ENCODE measurements at regions not wholly inside any gene's neighbourhood (a gene's known extent, or its start where the extent isn't known, plus 50 kb on each side); places are given as distances from the start of the nearest gene placed in this dataset.

DNA sequence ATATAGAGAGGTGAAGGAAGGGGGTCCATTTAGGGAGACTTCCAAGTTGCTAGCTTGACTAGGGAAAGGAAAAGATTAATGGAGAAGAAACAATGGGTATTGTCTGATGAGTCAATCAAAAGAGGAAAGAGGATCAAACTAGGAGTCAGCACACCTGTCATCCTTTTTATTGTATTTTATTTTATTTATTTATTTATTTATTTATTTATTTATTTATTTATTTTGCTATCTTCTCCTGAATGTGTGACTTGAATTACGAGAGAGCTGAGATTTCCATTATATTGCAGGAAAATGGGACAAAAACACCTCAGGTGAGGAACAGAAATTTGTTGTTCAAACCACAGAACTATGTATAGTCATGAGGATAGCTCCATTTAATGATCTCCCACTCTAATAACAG is 58.9 kb downstream of the NUDT11 start:
- intact Hi-C loops (cut with micrococcal nuclease; ENCODE audit: unreplicated experiment), result no loop called here
- Histone ChIP-seq H4K20me1 (ENCODE audit: insufficient read depth, low read length) (no peaks in the 10 kb centered on the region), H3K27ac (ENCODE audit: extremely low read length, insufficient read depth, low read length) (no peak overlapping the region), H3K4me3 (replicated peaks in 1 of 3; ENCODE audit: insufficient read depth in 1 of 3, low read depth in 2 of 3, low read length in 3 of 3) (no peak overlapping the region), H3K36me3 (replicated peaks in 1 of 2; ENCODE audit: control insufficient read depth in 1 of 2, insufficient read depth in 2 of 2, low read length in 2 of 2) (no peaks in the 10 kb centered on the region), H3K4me2 (ENCODE audit: low read depth, low read length) (no peak overlapping the region), H3K9ac (ENCODE audit: insufficient read depth, low read depth, low read length) (no peak overlapping the region), H3K4me1 (ENCODE audit: insufficient read depth, low read length) (no peaks in the 10 kb centered on the region), H3K27me3 (ENCODE audit: control insufficient read depth in 1 of 2, insufficient read depth in 2 of 2, low read length in 2 of 2) (no peaks in the 10 kb centered on the region), H3K9me3 (ENCODE audit: low read length) (no peaks in the 10 kb centered on the region), H3K79me2 (ENCODE audit: insufficient read depth, low read length) (no peaks in the 10 kb centered on the region), H2AFZ (ENCODE audit: low read length) (no peak overlapping the region)
- ChIA-PET CTCF (ENCODE audit: low intra/inter-chr PET ratio, low total read pairs) (no interaction called here), POLR2A (no interaction called here)
- DNase-seq (ENCODE audit: low spot score) (no peak), FAIRE-seq (no peak), ATAC-seq (no peak)
- WGBS (ENCODE audit: low lambda C conversion rate), result 6% methylated on average over 1 of the region's 1 CpG
- no TSS peak for BruUV-seq (replicated peaks)
- TF ChIP-seq, protein P1, sequence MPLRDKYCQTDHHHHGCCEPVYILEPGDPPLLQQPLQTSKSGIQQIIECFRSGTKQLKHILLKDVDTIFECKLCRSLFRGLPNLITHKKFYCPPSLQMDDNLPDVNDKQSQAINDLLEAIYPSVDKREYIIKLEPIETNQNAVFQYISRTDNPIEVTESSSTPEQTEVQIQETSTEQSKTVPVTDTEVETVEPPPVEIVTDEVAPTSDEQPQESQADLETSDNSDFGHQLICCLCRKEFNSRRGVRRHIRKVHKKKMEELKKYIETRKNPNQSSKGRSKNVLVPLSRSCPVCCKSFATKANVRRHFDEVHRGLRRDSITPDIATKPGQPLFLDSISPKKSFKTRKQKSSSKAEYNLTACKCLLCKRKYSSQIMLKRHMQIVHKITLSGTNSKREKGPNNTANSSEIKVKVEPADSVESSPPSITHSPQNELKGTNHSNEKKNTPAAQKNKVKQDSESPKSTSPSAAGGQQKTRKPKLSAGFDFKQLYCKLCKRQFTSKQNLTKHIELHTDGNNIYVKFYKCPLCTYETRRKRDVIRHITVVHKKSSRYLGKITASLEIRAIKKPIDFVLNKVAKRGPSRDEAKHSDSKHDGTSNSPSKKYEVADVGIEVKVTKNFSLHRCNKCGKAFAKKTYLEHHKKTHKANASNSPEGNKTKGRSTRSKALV (CRISPR knock-in tag; IDR thresholded peaks at IDR 0.05), result no peak
- TF ChIP-seq MTERF4 (CRISPR knock-in tag; IDR thresholded peaks at IDR 0.05), result no peak
- TF ChIP-seq ZNF788 (CRISPR knock-in tag; IDR thresholded peaks at IDR 0.05; ENCODE audit: borderline replicate concordance), result no peak
- TF ChIP-seq HNRNPK (IDR thresholded peaks at IDR 0.05; ENCODE audit: low read depth, low read length, poor library complexity, severe bottlenecking), result no peak
- TF ChIP-seq ZNF460 (CRISPR knock-in tag; IDR thresholded peaks at IDR 0.05; ENCODE audit: borderline replicate concordance), result no peak
- in situ Hi-C loops (cut with HindIII; ENCODE audit: extremely low pct_ligation_motif_present, low pct_unique_long_range_greater_than_20kb), result no loop called here

DNA sequence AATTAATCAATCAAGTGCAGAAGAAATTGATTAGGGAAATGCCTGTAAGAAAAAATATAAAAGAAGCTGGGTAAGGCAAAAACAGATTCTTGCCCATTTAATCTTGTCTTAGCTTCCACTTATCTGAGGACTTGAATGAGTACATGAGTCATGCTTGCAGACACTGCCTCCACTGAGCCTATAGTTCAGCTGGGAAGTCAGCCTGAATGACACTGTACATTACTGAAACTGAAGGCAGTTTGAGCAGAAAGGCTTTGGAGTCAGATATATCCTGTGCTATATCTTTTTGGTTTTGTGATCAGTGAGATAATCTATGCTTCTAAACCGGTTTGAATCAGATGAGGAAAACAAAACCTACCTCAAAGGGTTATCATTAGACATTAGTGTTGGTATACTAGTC is 61.3 kb downstream of the NUDT11 start:
- WGBS (ENCODE audit: low lambda C conversion rate), result 0% methylated on average over 1 of the region's 1 CpG
- H3K27me3 ChIP-seq (ENCODE audit: control insufficient read depth in 1 of 2, insufficient read depth in 2 of 2, low read length in 2 of 2), result no peaks in the 10 kb centered on the region
- H3K4me1 ChIP-seq (ENCODE audit: insufficient read depth, low read length), result no peaks in the 10 kb centered on the region
- H3K4me2 ChIP-seq (ENCODE audit: low read depth, low read length), result no peak overlapping the region
- H4K20me1 ChIP-seq (ENCODE audit: insufficient read depth, low read length), result no peaks in the 10 kb centered on the region
- FAIRE-seq, result no peak
- CTCF ChIA-PET (ENCODE audit: low intra/inter-chr PET ratio, low total read pairs), result no interaction called here
- H3K4me3 ChIP-seq (replicated peaks in 1 of 3; ENCODE audit: insufficient read depth in 1 of 3, low read depth in 2 of 3, low read length in 3 of 3), result no peak overlapping the region
- POLR2A ChIA-PET, result no interaction called here
- no peaks in the 10 kb centered on the region for H3K9me3 ChIP-seq (ENCODE audit: low read length)
- H3K9ac ChIP-seq (ENCODE audit: insufficient read depth, low read depth, low read length), result no peak overlapping the region
- H3K27ac ChIP-seq (ENCODE audit: extremely low read length, insufficient read depth, low read length), result no peak overlapping the region
- ATAC-seq, result no peak
- DNase-seq (ENCODE audit: low spot score), result no peak
- intact Hi-C loops (cut with micrococcal nuclease; ENCODE audit: unreplicated experiment) (no loop called here), in situ Hi-C loops (cut with HindIII; ENCODE audit: extremely low pct_ligation_motif_present, low pct_unique_long_range_greater_than_20kb) (no loop called here)
- TF ChIP-seq KLF16 (CRISPR knock-in tag; IDR thresholded peaks at IDR 0.05), result no peak
- no peak for TF ChIP-seq ZNF605 (CRISPR knock-in tag; IDR thresholded peaks at IDR 0.05)
- TF ChIP-seq NCOA5 (CRISPR knock-in tag; IDR thresholded peaks at IDR 0.05), result no peak
- H2AFZ ChIP-seq (ENCODE audit: low read length), result no peak overlapping the region
- H3K79me2 ChIP-seq (ENCODE audit: insufficient read depth, low read length), result no peaks in the 10 kb centered on the region
- BruUV-seq (replicated peaks), result no TSS peak
- no peaks in the 10 kb centered on the region for H3K36me3 ChIP-seq (replicated peaks in 1 of 2; ENCODE audit: control insufficient read depth in 1 of 2, insufficient read depth in 2 of 2, low read length in 2 of 2)
